Neural cell (in vitro differentiated cells): ENCODE measurements at regions not wholly inside any gene's neighbourhood (a gene's known extent, or its start where the extent isn't known, plus 50 kb on each side); places are given as distances from the start of the nearest gene placed in this dataset.

Experiments used
- EP300 ChIP-seq: fragments of 450-650 bp; conservative IDR thresholded peaks from 2 replicates; pipeline ENCODE4 v1.6.1; 2014; ENCODE audit warnings: antibody characterized with exemption, mild to moderate bottlenecking, moderate library complexity; ENCODE audit not compliant: poor library complexity, severe bottlenecking
- EZH2 ChIP-seq: fragments of 200-600, 300-800 bp; shearing (Covaris generic), sonication (generic); IDR thresholded peaks from 2 replicates; pipeline ENCODE4 v1.6.1; 2014; ENCODE audit warnings: antibody characterized with exemption, low read length, borderline replicate concordance, mild to moderate bottlenecking; ENCODE audit not compliant: insufficient read depth, poor library complexity, severe bottlenecking
- MXI1 ChIP-seq: fragments of 450-650 bp; conservative IDR thresholded peaks from 2 replicates; pipeline ENCODE4 v1.6.1; 2014; ENCODE audit warnings: antibody characterized with exemption, mild to moderate bottlenecking; ENCODE audit not compliant: poor library complexity, severe bottlenecking
- POLR2AphosphoS5 ChIP-seq: IDR thresholded peaks from 2 replicates; pipeline ENCODE4 v1.6.1; 2012
- REST ChIP-seq: IDR thresholded peaks from 2 replicates; pipeline ENCODE4 v1.6.1; 2012; ENCODE audit warnings: borderline replicate concordance
- TF ChIP-seq, protein P1 (sequence below): fragments of 450-650 bp; IDR thresholded peaks from 2 replicates; pipeline ENCODE4 v1.5.1; 2014; ENCODE audit warnings: antibody characterized with exemption, mild to moderate bottlenecking, moderate library complexity; ENCODE audit not compliant: poor library complexity, severe bottlenecking

DNA sequence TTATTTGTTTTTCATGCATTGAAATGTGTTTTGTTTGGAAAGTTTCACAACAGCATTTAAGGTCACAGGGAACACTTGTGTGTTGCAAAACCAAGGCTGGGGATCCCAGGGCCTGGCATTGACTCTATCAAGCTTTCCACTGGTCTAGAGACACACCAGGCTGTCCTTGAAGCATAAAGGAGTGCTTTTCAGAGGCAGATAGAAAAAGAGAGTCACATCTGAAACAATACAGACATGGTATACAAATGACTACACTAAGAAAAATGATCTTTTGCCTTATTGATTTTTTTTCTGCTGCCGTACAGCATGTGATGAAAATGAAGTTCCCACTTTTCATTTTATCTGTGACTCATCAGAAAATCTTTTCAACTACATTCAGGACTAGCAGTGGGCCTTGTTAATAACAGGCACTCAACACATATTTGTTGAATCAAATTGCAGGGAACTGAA lies 61.9 kb upstream of the ZCCHC2 start:
- TF ChIP-seq EZH2 (no peak), REST (no peak), MXI1 (no peak), POLR2AphosphoS5 (no peak), EP300 (no peak)
- TF ChIP-seq, protein P1, sequence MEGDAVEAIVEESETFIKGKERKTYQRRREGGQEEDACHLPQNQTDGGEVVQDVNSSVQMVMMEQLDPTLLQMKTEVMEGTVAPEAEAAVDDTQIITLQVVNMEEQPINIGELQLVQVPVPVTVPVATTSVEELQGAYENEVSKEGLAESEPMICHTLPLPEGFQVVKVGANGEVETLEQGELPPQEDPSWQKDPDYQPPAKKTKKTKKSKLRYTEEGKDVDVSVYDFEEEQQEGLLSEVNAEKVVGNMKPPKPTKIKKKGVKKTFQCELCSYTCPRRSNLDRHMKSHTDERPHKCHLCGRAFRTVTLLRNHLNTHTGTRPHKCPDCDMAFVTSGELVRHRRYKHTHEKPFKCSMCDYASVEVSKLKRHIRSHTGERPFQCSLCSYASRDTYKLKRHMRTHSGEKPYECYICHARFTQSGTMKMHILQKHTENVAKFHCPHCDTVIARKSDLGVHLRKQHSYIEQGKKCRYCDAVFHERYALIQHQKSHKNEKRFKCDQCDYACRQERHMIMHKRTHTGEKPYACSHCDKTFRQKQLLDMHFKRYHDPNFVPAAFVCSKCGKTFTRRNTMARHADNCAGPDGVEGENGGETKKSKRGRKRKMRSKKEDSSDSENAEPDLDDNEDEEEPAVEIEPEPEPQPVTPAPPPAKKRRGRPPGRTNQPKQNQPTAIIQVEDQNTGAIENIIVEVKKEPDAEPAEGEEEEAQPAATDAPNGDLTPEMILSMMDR = no peak
